OCI-LY7 (cell line): ENCODE measurements at regions not wholly inside any gene's neighbourhood (a gene's known extent, or its start where the extent isn't known, plus 50 kb on each side); places are given as distances from the start of the nearest gene placed in this dataset.

Experiments used
- BruUV-seq: library from RNA; stranded (reverse); fragments of 400-500 nt; replicated peaks from 2 replicates; lab custom pipeline; 2021; lab: Mats Ljungman, UMichigan
- CTCF ChIA-PET: fragments of 300-600 bp; sonication (Branson Sonifier 250); formaldehyde crosslinking; loops from one replicate; lab custom pipeline; 2022; ENCODE audit warnings: antibody characterized with exemption; ENCODE audit not compliant: unreplicated experiment; lab: Charles Lee
- POLR2A ChIA-PET: fragments of 300-600 bp; sonication (Branson Sonifier 250); formaldehyde crosslinking; loops from one replicate; lab custom pipeline; 2022; ENCODE audit warnings: antibody characterized with exemption; lab: Charles Lee
- DNase-seq: peaks from one replicate; pipeline ENCODE4 v3.0.0-alpha.2; 2015; ENCODE audit warnings: low spot score
- H2AFZ ChIP-seq: fragments of 200-600 bp; sonication (generic), shearing (Covaris generic); 2 replicates; pipeline ENCODE4 v1.6.1; 2014; ENCODE audit warnings: mild to moderate bottlenecking, antibody characterized with exemption, low read length, moderate library complexity
- H3K27ac ChIP-seq: fragments of 200-600 bp; sonication (generic); 2 replicates; pipeline ENCODE4 v1.5.1; 2014; ENCODE audit warnings: mixed run types, low read depth, mild to moderate bottlenecking, moderate library complexity, low read length, inconsistent platforms; ENCODE audit not compliant: poor library complexity, severe bottlenecking
- H3K36me3 ChIP-seq: fragments of 200-600 bp; sonication (generic); 2 replicates; pipeline ENCODE4 v1.6.1; 2014; ENCODE audit warnings: mild to moderate bottlenecking, antibody characterized with exemption, low read length, moderate library complexity, mixed read lengths; ENCODE audit not compliant: insufficient read depth
- H3K4me1 ChIP-seq: fragments of 200-600 bp; sonication (generic); 2 replicates; pipeline ENCODE4 v1.5.1; 2014; ENCODE audit warnings: mild to moderate bottlenecking, low read length; ENCODE audit not compliant: insufficient read depth, poor library complexity, severe bottlenecking
- H3K4me2 ChIP-seq: fragments of 200-600 bp; sonication (generic); 2 replicates; pipeline ENCODE4 v1.6.1; 2014; ENCODE audit warnings: mild to moderate bottlenecking, low read length
- H3K4me3 ChIP-seq: fragments of 200-600 bp; sonication (generic); 2 replicates; pipeline ENCODE4 v1.5.1; 2014; ENCODE audit warnings: mild to moderate bottlenecking, low read depth, low read length; ENCODE audit not compliant: poor library complexity, severe bottlenecking
- H3K79me2 ChIP-seq: fragments of 200-600 bp; sonication (generic); 2 replicates; pipeline ENCODE4 v1.6.1; 2016; ENCODE audit warnings: low read depth, mild to moderate bottlenecking, low read length, moderate library complexity, mixed read lengths; ENCODE audit not compliant: insufficient read depth
- H3K9me2 ChIP-seq: fragments of 200-600 bp; sonication (generic); 2 replicates; pipeline ENCODE4 v1.6.1; 2016; ENCODE audit warnings: mild to moderate bottlenecking, low read length, mixed read lengths; ENCODE audit not compliant: insufficient read depth
- H3K9me3 ChIP-seq: fragments of 200-600 bp; sonication (generic); 2 replicates; pipeline ENCODE4 v1.6.1; 2014; ENCODE audit warnings: mild to moderate bottlenecking, mixed run types, low read length, mixed read lengths
- H4K20me1 ChIP-seq: fragments of 200-600 bp; sonication (generic); 2 replicates; pipeline ENCODE4 v1.6.1; 2014; ENCODE audit warnings: mild to moderate bottlenecking, antibody characterized with exemption, low read length, moderate library complexity, mixed read lengths; ENCODE audit not compliant: insufficient read depth
- CTCF ChIP-seq: fragments of 200-600 bp; sonication (generic); conservative IDR thresholded peaks from 2 replicates; pipeline ENCODE4 v1.5.1; 2014; ENCODE audit warnings: mild to moderate bottlenecking, antibody characterized with exemption, low read length, moderate library complexity, mixed read lengths
- EZH2phosphoT487 ChIP-seq: fragments of 200-600 bp; sonication (generic); IDR thresholded peaks from 2 replicates; pipeline ENCODE4 v1.6.1; 2018; ENCODE audit warnings: low read depth, borderline replicate concordance, mild to moderate bottlenecking, mixed run types, antibody characterized with exemption, low read length, moderate library complexity, mixed read lengths
- intact Hi-C: fragments of 100-400 bp; cut with micrococcal nuclease; formaldehyde crosslinking; loops from one replicate; pipeline ENCODE4 v1.10.0; 2022; ENCODE audit not compliant: unreplicated experiment

DNA sequence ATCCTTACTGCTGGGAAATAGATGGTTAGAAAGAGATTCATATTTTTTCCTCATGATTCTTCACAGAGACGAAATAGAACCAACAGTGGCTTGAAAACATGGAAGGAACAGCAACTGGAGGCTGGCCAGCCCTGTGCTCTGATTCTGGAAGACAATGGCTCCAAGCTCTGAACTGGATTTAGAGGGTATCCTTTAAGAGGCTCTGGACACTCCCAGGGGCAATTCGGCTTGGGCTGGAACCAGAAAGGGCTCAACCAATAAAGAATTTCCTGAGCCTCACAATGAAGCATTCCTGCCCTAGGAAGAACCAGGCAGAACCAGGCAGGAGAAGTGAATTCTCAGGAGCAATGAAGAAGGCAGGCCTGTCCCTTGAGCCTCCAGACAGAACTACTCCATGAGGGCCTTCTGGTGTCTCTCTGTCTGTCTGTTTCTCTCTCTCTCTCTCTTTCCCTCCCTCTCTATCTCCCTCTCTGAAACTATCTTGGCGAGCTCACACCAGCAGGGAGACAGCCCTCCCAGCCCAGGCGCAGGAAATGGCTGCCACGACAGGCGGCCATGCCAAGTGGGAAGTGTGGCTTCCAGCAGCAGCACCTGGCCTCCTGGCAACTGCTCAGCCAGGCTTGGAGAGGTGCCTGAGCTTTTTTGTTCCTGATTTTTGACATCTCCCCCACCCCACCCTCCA lies 93.3 kb downstream of the RCN1 start:
- no peaks in the 10 kb centered on the region for H3K4me1 ChIP-seq
- H3K4me3 ChIP-seq, result no peak overlapping the region
- H3K4me2 ChIP-seq, result no peak overlapping the region
- intact Hi-C loops, result no loop called here
- CTCF ChIA-PET, result no interaction called here
- H3K36me3 ChIP-seq, result no peaks in the 10 kb centered on the region
- H4K20me1 ChIP-seq, result no peaks in the 10 kb centered on the region
- DNase-seq, result no peak
- no peaks in the 10 kb centered on the region for H3K79me2 ChIP-seq
- no TSS peak for BruUV-seq
- no peak overlapping the region for H2AFZ ChIP-seq
- TF ChIP-seq CTCF (no peak), EZH2phosphoT487 (no peak)
- POLR2A ChIA-PET, result no interaction called here
- no peaks in the 10 kb centered on the region for H3K9me3 ChIP-seq
- no peak overlapping the region for H3K27ac ChIP-seq
- no peaks in the 10 kb centered on the region for H3K9me2 ChIP-seq

- H3K4me3 ChIP-seq, result no peak overlapping the region
- no peaks in the 10 kb centered on the region for H3K36me3 ChIP-seq
- intact Hi-C loops, result no loop called here
- H4K20me1 ChIP-seq, result no peaks in the 10 kb centered on the region
- no peaks in the 10 kb centered on the region for H3K9me2 ChIP-seq
- no TSS peak for BruUV-seq
- no peak for DNase-seq
- no peaks in the 10 kb centered on the region for H3K4me1 ChIP-seq
- no peak for TF ChIP-seq EZH2phosphoT487
- TF ChIP-seq CTCF, result no peak
- no peak overlapping the region for H3K4me2 ChIP-seq
- no peak overlapping the region for H3K27ac ChIP-seq
- POLR2A ChIA-PET, result no interaction called here
- H3K79me2 ChIP-seq, result no peaks in the 10 kb centered on the region
- CTCF ChIA-PET, result no interaction called here
- no peak overlapping the region for H2AFZ ChIP-seq
- H3K9me3 ChIP-seq, result no peaks in the 10 kb centered on the region
Measured at GRCh38 chr11:32184723-32185376, 94.0 kb downstream of the RCN1 start.

DNA sequence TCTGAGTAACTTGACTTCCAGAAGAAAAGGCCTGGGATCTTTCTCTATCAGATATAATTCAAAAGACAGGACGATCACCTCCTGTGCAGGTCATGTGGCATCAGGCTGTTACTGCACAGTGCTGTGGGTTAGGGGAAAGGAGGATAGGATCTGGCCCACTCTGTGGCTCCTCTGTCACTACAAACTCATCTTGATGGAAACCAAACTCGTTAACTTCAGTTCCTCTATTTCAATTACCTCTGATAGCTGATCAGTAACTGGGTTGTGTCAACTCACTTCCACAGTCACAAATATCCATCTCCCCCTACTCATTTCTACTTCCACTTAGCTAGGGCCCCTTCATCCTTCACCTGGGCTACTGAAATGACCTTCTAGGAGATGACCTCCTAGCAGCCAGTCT lies 95.2 kb downstream of the RCN1 start:
- Histone ChIP-seq H3K4me3 (no peak overlapping the region), H2AFZ (no peak overlapping the region), H3K27ac (no peak overlapping the region), H3K4me1 (no peaks in the 10 kb centered on the region), H3K36me3 (no peaks in the 10 kb centered on the region), H4K20me1 (no peaks in the 10 kb centered on the region), H3K9me3 (no peaks in the 10 kb centered on the region), H3K9me2 (no peaks in the 10 kb centered on the region), H3K4me2 (no peak overlapping the region), H3K79me2 (no peaks in the 10 kb centered on the region)
- CTCF ChIA-PET, result no interaction called here
- POLR2A ChIA-PET, result no interaction called here
- TF ChIP-seq CTCF (no peak), EZH2phosphoT487 (no peak)
- no TSS peak for BruUV-seq
- no peak for DNase-seq
- intact Hi-C loops, result no loop called here
